Dermis blood vessel endothelial cell (primary cell): ENCODE measurements at regions not wholly inside any gene's neighbourhood (a gene's known extent, or its start where the extent isn't known, plus 50 kb on each side); places are given as distances from the start of the nearest gene placed in this dataset.

Source experiments
- DNase-seq: peaks from one replicate; pipeline ENCODE4 v3.0.0; 2010

DNA sequence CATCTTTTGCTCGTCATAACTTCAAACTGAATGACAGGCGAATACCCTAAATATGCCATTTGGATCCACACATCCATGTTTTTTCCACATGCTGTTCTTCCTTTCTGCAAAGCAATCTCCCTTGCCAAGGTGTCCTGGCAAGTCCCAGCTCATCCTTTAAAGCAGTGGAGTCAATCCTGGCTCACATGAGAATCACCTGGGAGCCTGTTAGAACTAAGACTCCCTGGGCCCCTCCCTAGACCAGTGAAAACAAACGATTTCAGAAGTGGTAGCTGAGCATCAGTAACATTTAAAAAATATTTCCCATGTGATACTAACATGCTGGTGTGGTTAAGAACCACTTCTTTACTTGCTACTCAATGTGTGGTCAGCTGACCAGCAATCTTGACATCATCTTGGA is 50.6 kb upstream of the PARD3B start:
- no peak for DNase-seq

- no peak for DNase-seq
These were observed 49.9 kb upstream of the PARD3B start for GRCh38 chr2:204495381-204495780.
